Esophagus muscularis mucosa (tissue), 4 donors: ENCODE measurements at regions not wholly inside any gene's neighbourhood (a gene's known extent, or its start where the extent isn't known, plus 50 kb on each side); places are given as distances from the start of the nearest gene placed in this dataset.

Experiments used
- CTCF ChIP-seq, 3 experiments: fragments of 200-600 bp in 2 of 3; fragments of 450-650 bp in 1 of 3; sonication (generic) in 2 of 3; IDR thresholded peaks; one replicate each; pipeline ENCODE4 v1.5.1; 2017 to 2019; ENCODE audit warnings: antibody characterized with exemption in 3 of 3, mild to moderate bottlenecking in 2 of 3, moderate library complexity in 1 of 3
- EP300 ChIP-seq: sonication (generic); formaldehyde crosslinking; IDR thresholded peaks from one replicate; pipeline ENCODE4 v1.6.1; 2017; ENCODE audit warnings: antibody characterized with exemption
- POLR2A ChIP-seq: fragments of 450-650 bp; IDR thresholded peaks from one replicate; pipeline ENCODE4 v1.6.1; 2017; ENCODE audit warnings: antibody characterized with exemption, moderate library complexity, mild to moderate bottlenecking, low read depth
- POLR2AphosphoS5 ChIP-seq, 2 donors: sonication (generic); formaldehyde crosslinking; IDR thresholded peaks; one replicate each; pipeline ENCODE4 v1.6.1; 2017; ENCODE audit warnings: antibody characterized with exemption in 2 of 2

- TF ChIP-seq CTCF (IDR thresholded peaks at IDR 0.05) (no peak), POLR2AphosphoS5 (IDR thresholded peaks at IDR 0.05) (no peak), EP300 (no peak), POLR2A (no peak)
These were observed 214.9 kb upstream of the PPP1R3A start for GRCh38 chr7:114133717-114134116.
